GM12878 (cell line): ENCODE measurements at regions not wholly inside any gene's neighbourhood (a gene's known extent, or its start where the extent isn't known, plus 50 kb on each side); places are given as distances from the start of the nearest gene placed in this dataset.

Experiments
- ATAC-seq: fragments of 200-7000 bp; cut with Tn5 transposase; 3 replicates; pipeline ENCODE4 v1.9.1; 2020; ENCODE audit warnings: mild to moderate bottlenecking, moderate library complexity
- BruUV-seq: library from RNA; stranded (reverse); fragments of 400-500 nt; replicated peaks from 2 replicates; lab custom pipeline; 2021; lab: Mats Ljungman, UMichigan
- CTCF ChIA-PET: fragments of 300-600 bp; sonication (Branson Sonifier 250); formaldehyde crosslinking; extraction: SDS; loops from one replicate; lab custom pipeline; 2021; ENCODE audit warnings: inconsistent platforms; lab: Yijun Ruan, JAX
- POLR2A ChIA-PET: fragments of 350-600 bp; formaldehyde crosslinking; extraction: SDS; loops from one replicate; lab custom pipeline; 2021; ENCODE audit warnings: inconsistent platforms; lab: Charles Lee
- RAD21 ChIA-PET: fragments of 300-600 bp; sonication (Branson Sonifier 250); formaldehyde crosslinking; loops from one replicate; lab custom pipeline; 2023; ENCODE audit warnings: antibody characterized with exemption; ENCODE audit not compliant: unreplicated experiment; lab: Charles Lee
- SMC1A ChIA-PET: fragments of 300-600 bp; sonication (Branson Sonifier 250); formaldehyde crosslinking; loops from one replicate; lab custom pipeline; 2023; ENCODE audit not compliant: unreplicated experiment, uncharacterized antibody; lab: Charles Lee
- DNase-seq: peaks from one replicate; pipeline ENCODE4 v3.0.0-alpha.2; 2011; ENCODE audit warnings: low read depth, low spot score
- FAIRE-seq: peaks from 3 replicates; lab custom pipeline; 2011; peaks lifted over from hg19 to GRCh38; lab: Jason Lieb, UNC
- H2AFZ ChIP-seq: 2 replicates; pipeline ENCODE4 v1.6.0; 2011; ENCODE audit warnings: low read depth, low read length, control low read depth; ENCODE audit not compliant: control insufficient read depth
- H3K27ac ChIP-seq: 2 replicates; pipeline ENCODE4 v1.5.1; 2011; ENCODE audit warnings: control low read depth; ENCODE audit not compliant: control insufficient read depth, insufficient read depth
- H3K27me3 ChIP-seq, 2 experiments: replicated peaks in 1 of 2; 2 replicates each; pipeline versions ENCODE4 v1.6.0 to v1.6.1; 2011; ENCODE audit warnings: low read length in 1 of 2; ENCODE audit not compliant: control insufficient read depth in 2 of 2, insufficient read depth in 2 of 2
- H3K36me3 ChIP-seq, 2 experiments: 2 replicates each; pipeline ENCODE4 v1.5.1; 2011; ENCODE audit warnings: low read length in 1 of 2; ENCODE audit not compliant: control insufficient read depth in 2 of 2, insufficient read depth in 2 of 2
- H3K4me1 ChIP-seq: 2 replicates; pipeline ENCODE4 v1.6.1; 2011; ENCODE audit warnings: mild to moderate bottlenecking, low read length, moderate library complexity, mixed read lengths; ENCODE audit not compliant: control insufficient read depth, insufficient read depth
- H3K4me2 ChIP-seq: 2 replicates; pipeline ENCODE4 v1.6.0; 2011; ENCODE audit warnings: control low read depth; ENCODE audit not compliant: control insufficient read depth, insufficient read depth
- H3K4me3 ChIP-seq: fragments of 200-600 bp; sonication (generic); 2 replicates; pipeline ENCODE4 v1.5.1; 2016
- H3K79me2 ChIP-seq: 2 replicates; pipeline ENCODE4 v1.6.0; 2011; ENCODE audit warnings: low read length; ENCODE audit not compliant: control insufficient read depth, insufficient read depth
- H3K9ac ChIP-seq: 2 replicates; pipeline ENCODE4 v1.8.0; 2011; ENCODE audit warnings: low read length, control low read depth, mixed read lengths; ENCODE audit not compliant: control insufficient read depth, insufficient read depth
- H3K9me3 ChIP-seq: replicated peaks from 3 replicates; pipeline ENCODE4 v1.5.1; 2011; ENCODE audit warnings: mild to moderate bottlenecking, low read length; ENCODE audit not compliant: control insufficient read depth, insufficient read depth
- H4K20me1 ChIP-seq: 2 replicates; pipeline ENCODE4 v1.6.0; 2011; ENCODE audit not compliant: control insufficient read depth, insufficient read depth
- ATF7 ChIP-seq: fragments of 450-650 bp; IDR thresholded peaks from 2 replicates; pipeline ENCODE4 v1.6.1; 2016; ENCODE audit warnings: low read depth, mild to moderate bottlenecking
- CBFB ChIP-seq: IDR thresholded peaks from 2 replicates; pipeline ENCODE4 v1.6.1; 2016; ENCODE audit warnings: antibody characterized with exemption, low read depth
- HSF1 ChIP-seq: fragments of 150-350 bp; IDR thresholded peaks from 2 replicates; pipeline ENCODE4 v1.6.1; 2014; ENCODE audit warnings: mild to moderate bottlenecking, low read depth, low read length
- MLLT1 ChIP-seq: fragments of 450-650 bp; IDR thresholded peaks from 2 replicates; pipeline ENCODE4 v1.6.1; 2016; ENCODE audit warnings: mild to moderate bottlenecking
- MTA2 ChIP-seq: fragments of 450-650 bp; IDR thresholded peaks from 2 replicates; pipeline ENCODE4 v1.6.1; 2016; ENCODE audit warnings: low read depth, mild to moderate bottlenecking, moderate library complexity
- MTA3 ChIP-seq: IDR thresholded peaks from 2 replicates; pipeline ENCODE4 v1.6.1; 2012; ENCODE audit warnings: low read length, inconsistent platforms, borderline replicate concordance
- SP1 ChIP-seq: IDR thresholded peaks from one replicate; pipeline ENCODE4 v1.6.1; 2011; ENCODE audit warnings: low read depth, low read length
- SRF ChIP-seq, 2 experiments: IDR thresholded peaks; 2 replicates each; pipeline ENCODE4 v1.6.1; 2011; ENCODE audit warnings: low read depth in 2 of 2, low read length in 2 of 2, mild to moderate bottlenecking in 1 of 2, moderate library complexity in 1 of 2
- TBL1XR1 ChIP-seq: IDR thresholded peaks from 2 replicates; pipeline ENCODE4 v1.6.1; 2012; ENCODE audit warnings: low read depth, low read length, improper control_type of control experiment
- ZSCAN29 ChIP-seq: fragments of 450-650 bp; IDR thresholded peaks from 2 replicates; pipeline ENCODE4 v1.6.1; 2017; ENCODE audit warnings: mild to moderate bottlenecking, moderate library complexity
- WGBS: methylation state at CpG from one replicate; pipeline ENCODE4 v1.1.6; 2016; ENCODE audit warnings: low lambda C conversion rate; ENCODE audit not compliant: insufficient replicate concordance, insufficient coverage; ENCODE audit errors: missing lambda C conversion rate; 5-methylcytosine and 5-hydroxymethylcytosine counted together
- in situ Hi-C: fragments of 300-500 bp; cut with MboI; formaldehyde crosslinking; loops from 9 replicates; pipeline ENCODE4 v1.14.3; 2018; ENCODE audit warnings: mixed read lengths
- intact Hi-C: fragments of 100-400 bp; cut with micrococcal nuclease; formaldehyde crosslinking; loops from one replicate; pipeline ENCODE4 v1.14.2; 2022; ENCODE audit not compliant: unreplicated experiment
- TF ChIP-seq, protein P1 (sequence below): IDR thresholded peaks from 2 replicates; pipeline ENCODE4 v1.6.1; 2012; ENCODE audit warnings: improper control_type of control experiment, low read depth, low read length; ENCODE audit not compliant: insufficient replicate concordance

- no peak for FAIRE-seq
- TF ChIP-seq TBL1XR1 (no peak), SP1 (no peak), MTA3 (no peak), MTA2 (no peak), SRF (IDR thresholded peaks at IDR 0.05; ENCODE audit: low read depth in 2 of 2, low read length in 2 of 2) (no peak), HSF1 (no peak)
- ATAC-seq = no peak
- ChIA-PET CTCF (no interaction called here), POLR2A (no interaction called here), RAD21 (no interaction called here), SMC1A (no interaction called here)
- WGBS = 21% methylated on average over 6 of the region's 6 CpGs
- DNase-seq = no peak
- Histone ChIP-seq H3K79me2 (no peaks in the 10 kb centered on the region), H3K4me2 (no peak overlapping the region), H3K27ac (no peak overlapping the region), H3K4me3 (no peak overlapping the region), H3K9ac (no peak overlapping the region), H2AFZ (no peak overlapping the region), H3K36me3 (no peaks in the 10 kb centered on the region), H4K20me1 (no peaks in the 10 kb centered on the region), H3K27me3 (no peaks in the 10 kb centered on the region), H3K9me3 (no peaks in the 10 kb centered on the region; the same call in 2 of the 3 replicates), H3K4me1 (no peaks in the 10 kb centered on the region)
- intact Hi-C loops (no loop called here), in situ Hi-C loops (no loop called here)
- BruUV-seq = no TSS peak
Observed at GRCh38 chr5:3958389-3958788, 362.8 kb downstream of the IRX1 start.

DNA sequence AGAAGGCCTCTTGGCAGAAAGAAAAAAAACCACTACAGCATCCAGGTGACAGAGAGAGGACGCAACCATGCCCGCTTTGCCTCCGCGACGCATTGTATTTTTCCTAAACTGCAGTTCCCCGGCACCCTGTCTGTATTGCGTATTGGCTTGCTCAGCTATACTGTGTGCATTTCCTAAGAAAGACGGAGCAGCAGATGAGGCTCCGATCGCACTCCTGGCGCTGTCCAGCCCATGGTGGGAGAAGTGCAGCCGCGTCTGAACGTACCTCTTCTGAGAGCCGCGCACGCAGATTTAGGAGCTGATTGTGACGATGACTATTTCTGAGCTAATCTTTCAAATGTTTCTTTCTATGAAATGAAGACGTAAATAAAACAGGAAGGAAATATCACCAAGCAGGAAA lies 366.5 kb downstream of the IRX1 start:
- Histone ChIP-seq H4K20me1 (no peaks in the 10 kb centered on the region), H3K4me1 (no peaks in the 10 kb centered on the region), H2AFZ (no peak overlapping the region), H3K4me2 (no peak overlapping the region), H3K27me3 (no peaks in the 10 kb centered on the region), H3K27ac (no peak overlapping the region), H3K9ac (no peak overlapping the region), H3K79me2 (no peaks in the 10 kb centered on the region), H3K4me3 (no peak overlapping the region), H3K36me3 (no peaks in the 10 kb centered on the region), H3K9me3 (no peaks in the 10 kb centered on the region; the same call in 2 of the 3 replicates)
- ChIA-PET POLR2A (no interaction called here), RAD21 (no interaction called here), SMC1A (no interaction called here), CTCF (no interaction called here)
- no TSS peak for BruUV-seq
- in situ Hi-C loops = no loop called here
- ATAC-seq (no peak), FAIRE-seq (no peak), DNase-seq (no peak)
- WGBS = 73% methylated on average over 15 of the region's 19 CpGs
- intact Hi-C loops = no loop called here
- no peak for TF ChIP-seq ATF7
- TF ChIP-seq, protein P1, sequence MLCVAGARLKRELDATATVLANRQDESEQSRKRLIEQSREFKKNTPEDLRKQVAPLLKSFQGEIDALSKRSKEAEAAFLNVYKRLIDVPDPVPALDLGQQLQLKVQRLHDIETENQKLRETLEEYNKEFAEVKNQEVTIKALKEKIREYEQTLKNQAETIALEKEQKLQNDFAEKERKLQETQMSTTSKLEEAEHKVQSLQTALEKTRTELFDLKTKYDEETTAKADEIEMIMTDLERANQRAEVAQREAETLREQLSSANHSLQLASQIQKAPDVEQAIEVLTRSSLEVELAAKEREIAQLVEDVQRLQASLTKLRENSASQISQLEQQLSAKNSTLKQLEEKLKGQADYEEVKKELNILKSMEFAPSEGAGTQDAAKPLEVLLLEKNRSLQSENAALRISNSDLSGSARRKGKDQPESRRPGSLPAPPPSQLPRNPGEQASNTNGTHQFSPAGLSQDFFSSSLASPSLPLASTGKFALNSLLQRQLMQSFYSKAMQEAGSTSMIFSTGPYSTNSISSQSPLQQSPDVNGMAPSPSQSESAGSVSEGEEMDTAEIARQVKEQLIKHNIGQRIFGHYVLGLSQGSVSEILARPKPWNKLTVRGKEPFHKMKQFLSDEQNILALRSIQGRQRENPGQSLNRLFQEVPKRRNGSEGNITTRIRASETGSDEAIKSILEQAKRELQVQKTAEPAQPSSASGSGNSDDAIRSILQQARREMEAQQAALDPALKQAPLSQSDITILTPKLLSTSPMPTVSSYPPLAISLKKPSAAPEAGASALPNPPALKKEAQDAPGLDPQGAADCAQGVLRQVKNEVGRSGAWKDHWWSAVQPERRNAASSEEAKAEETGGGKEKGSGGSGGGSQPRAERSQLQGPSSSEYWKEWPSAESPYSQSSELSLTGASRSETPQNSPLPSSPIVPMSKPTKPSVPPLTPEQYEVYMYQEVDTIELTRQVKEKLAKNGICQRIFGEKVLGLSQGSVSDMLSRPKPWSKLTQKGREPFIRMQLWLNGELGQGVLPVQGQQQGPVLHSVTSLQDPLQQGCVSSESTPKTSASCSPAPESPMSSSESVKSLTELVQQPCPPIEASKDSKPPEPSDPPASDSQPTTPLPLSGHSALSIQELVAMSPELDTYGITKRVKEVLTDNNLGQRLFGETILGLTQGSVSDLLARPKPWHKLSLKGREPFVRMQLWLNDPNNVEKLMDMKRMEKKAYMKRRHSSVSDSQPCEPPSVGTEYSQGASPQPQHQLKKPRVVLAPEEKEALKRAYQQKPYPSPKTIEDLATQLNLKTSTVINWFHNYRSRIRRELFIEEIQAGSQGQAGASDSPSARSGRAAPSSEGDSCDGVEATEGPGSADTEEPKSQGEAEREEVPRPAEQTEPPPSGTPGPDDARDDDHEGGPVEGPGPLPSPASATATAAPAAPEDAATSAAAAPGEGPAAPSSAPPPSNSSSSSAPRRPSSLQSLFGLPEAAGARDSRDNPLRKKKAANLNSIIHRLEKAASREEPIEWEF = no peak
- TF ChIP-seq ZSCAN29 = no peak
- TF ChIP-seq MLLT1 = no peak
- TF ChIP-seq CBFB = no peak
- TF ChIP-seq SRF (IDR thresholded peaks at IDR 0.05; ENCODE audit: low read depth in 2 of 2, low read length in 2 of 2) = no peak
